Endothelial cell of umbilical vein (primary cell): ENCODE measurements at regions not wholly inside any gene's neighbourhood (a gene's known extent, or its start where the extent isn't known, plus 50 kb on each side); places are given as distances from the start of the nearest gene placed in this dataset.
"Not testable (repeated sequence)": the region's sequence is repeated elsewhere in the genome, so short reads cannot be mapped to it uniquely, and the experiment has no call there.

ENCODE experiments used
- EZH2 ChIP-seq: IDR thresholded peaks from 2 replicates; pipeline ENCODE4 v1.6.1; 2012; ENCODE audit warnings: borderline replicate concordance, low read depth, mild to moderate bottlenecking, moderate library complexity, low read length, inconsistent platforms; ENCODE audit not compliant: severe bottlenecking
- GATA2 ChIP-seq: IDR thresholded peaks from 2 replicates; pipeline ENCODE4 v1.7.0; 2011; ENCODE audit warnings: low read depth, mild to moderate bottlenecking, moderate library complexity, mixed read lengths, low read length; ENCODE audit not compliant: insufficient read length, insufficient read depth
- JUN ChIP-seq: IDR thresholded peaks from 2 replicates; pipeline ENCODE4 v1.6.1; 2011; ENCODE audit warnings: borderline replicate concordance, low read depth; ENCODE audit not compliant: insufficient read length, insufficient read depth
- MYC ChIP-seq: IDR thresholded peaks from one replicate; pipeline ENCODE4 v1.6.1; 2011; ENCODE audit warnings: mild to moderate bottlenecking, low read depth, low read length
- POLR2A ChIP-seq: IDR thresholded peaks from 2 replicates; pipeline ENCODE4 v1.6.1; 2012; ENCODE audit warnings: low read depth, mild to moderate bottlenecking, control low read depth, low read length
- POLR2AphosphoS5 ChIP-seq: IDR thresholded peaks from 2 replicates; pipeline ENCODE4 v1.6.1; 2012; ENCODE audit warnings: low read depth, mild to moderate bottlenecking, control low read depth, low read length, moderate library complexity; ENCODE audit not compliant: insufficient read depth
- TF ChIP-seq, protein P1 (sequence below), 2 donors: IDR thresholded peaks; 1 replicate in 1 of 2; 2 replicates in 1 of 2; pipeline ENCODE4 v1.5.1; 2011; ENCODE audit warnings: low read length in 2 of 2, mild to moderate bottlenecking in 2 of 2, moderate library complexity in 2 of 2, control low read depth in 1 of 2, inconsistent platforms in 1 of 2, low read depth in 1 of 2; ENCODE audit not compliant: insufficient read depth in 1 of 2; ENCODE audit errors: extremely low read depth in 1 of 2
- TF ChIP-seq, protein P2 (sequence below): IDR thresholded peaks from 2 replicates; pipeline ENCODE4 v1.6.1; 2011; ENCODE audit not compliant: insufficient read depth, insufficient read length

DNA sequence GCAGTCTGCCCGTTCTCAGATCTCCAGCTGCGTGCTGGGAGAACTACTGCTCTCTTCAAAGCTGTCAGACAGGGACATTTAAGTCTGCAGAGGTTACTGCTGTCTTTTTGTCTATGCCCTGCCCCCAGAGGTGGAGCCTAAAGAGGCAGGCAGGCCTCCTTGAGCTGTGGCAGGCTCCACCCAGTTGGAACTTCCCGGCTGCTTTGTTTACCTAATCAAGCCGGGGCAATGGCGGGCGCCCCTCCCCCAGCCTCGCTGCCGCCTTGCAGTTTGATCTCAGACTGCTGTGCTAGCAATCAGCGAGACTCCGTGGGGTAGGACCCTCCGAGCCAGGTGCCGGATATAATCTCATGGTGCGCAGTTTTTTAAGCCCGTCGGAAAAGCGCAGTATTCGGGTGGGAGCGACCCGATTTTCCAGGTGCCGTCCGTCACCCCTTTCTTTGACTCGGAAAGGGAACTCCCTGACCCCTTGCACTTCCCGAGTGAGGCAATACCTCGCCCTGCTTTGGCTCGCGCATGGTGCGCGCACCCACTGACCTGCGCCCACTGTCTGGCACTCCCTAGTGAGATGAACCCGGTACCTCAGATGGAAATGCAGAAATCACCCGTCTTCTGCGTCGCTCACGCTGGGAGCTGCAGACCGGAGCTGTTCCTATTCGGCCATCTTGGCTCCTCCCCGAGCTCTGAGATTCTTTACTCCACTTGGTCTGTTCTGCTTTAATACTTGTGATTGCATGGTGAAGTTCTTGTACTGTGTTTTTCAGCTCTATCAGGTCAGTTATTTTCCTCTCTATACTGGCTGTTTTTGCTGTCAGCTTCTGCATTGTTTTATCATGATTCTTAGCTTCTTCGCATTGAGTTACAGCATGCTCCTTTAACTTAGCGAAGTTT, 148.9 kb upstream of the TPRG1 start:
- TF ChIP-seq, protein P1, sequence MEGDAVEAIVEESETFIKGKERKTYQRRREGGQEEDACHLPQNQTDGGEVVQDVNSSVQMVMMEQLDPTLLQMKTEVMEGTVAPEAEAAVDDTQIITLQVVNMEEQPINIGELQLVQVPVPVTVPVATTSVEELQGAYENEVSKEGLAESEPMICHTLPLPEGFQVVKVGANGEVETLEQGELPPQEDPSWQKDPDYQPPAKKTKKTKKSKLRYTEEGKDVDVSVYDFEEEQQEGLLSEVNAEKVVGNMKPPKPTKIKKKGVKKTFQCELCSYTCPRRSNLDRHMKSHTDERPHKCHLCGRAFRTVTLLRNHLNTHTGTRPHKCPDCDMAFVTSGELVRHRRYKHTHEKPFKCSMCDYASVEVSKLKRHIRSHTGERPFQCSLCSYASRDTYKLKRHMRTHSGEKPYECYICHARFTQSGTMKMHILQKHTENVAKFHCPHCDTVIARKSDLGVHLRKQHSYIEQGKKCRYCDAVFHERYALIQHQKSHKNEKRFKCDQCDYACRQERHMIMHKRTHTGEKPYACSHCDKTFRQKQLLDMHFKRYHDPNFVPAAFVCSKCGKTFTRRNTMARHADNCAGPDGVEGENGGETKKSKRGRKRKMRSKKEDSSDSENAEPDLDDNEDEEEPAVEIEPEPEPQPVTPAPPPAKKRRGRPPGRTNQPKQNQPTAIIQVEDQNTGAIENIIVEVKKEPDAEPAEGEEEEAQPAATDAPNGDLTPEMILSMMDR (IDR thresholded peaks at IDR 0.05; ENCODE audit: extremely low read depth in 1 of 2, insufficient read depth in 1 of 2, low read depth in 1 of 2, low read length in 2 of 2), result not testable (repeated sequence)
- TF ChIP-seq POLR2A, POLR2AphosphoS5, GATA2, EZH2, JUN, MYC: not testable (repeated sequence)
- TF ChIP-seq, protein P2, sequence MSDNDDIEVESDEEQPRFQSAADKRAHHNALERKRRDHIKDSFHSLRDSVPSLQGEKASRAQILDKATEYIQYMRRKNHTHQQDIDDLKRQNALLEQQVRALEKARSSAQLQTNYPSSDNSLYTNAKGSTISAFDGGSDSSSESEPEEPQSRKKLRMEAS, result not testable (repeated sequence)
